ENCODE measurements at regions not wholly inside any gene's neighbourhood (a gene's known extent, or its start where the extent isn't known, plus 50 kb on each side); places are given as distances from the start of the nearest gene placed in this dataset.
"Not testable (repeated sequence)": the region's sequence is repeated elsewhere in the genome, so short reads cannot be mapped to it uniquely, and the experiment has no call there.

DNA sequence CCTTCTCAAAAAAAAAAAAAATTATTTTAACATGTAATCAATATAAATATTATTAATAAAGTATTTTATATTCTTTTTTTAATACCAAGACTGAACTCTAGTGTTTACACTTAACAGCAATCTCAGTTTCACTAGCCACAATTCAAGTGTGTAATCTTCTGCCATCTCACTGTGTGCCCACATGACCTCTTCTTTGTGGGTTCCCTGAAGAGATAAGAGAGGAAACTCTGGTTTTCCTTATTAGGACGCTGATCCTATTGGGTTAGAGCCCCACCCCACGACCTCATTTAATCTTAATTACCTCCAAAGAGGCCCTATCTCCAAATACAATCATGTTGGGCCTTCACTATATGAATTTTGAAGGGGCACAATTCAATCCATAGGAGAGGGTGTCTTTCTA, 177.6 kb downstream of the STK31 start:
- DNase-seq (ENCODE audit: low read depth in 2 of 3, low spot score in 2 of 3): no peak

DNA sequence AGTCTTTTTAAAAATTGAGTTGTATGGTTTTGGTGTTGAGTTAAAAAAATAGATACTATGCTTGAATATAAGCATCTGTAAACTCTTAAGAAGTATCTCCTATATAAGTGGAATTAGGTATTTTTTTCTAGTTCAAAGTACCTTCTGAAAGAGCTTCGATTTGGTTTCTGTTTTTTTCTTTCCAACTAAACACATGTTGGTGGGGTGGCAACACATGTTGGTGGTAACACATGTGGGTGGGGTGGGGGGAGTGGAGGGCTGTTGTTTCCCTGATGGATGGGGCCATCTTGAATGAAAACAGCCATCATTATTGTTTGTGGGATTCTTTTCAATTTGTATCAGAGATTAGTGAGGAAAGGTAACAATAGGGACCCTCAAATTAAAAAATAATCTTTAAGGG, 178.9 kb downstream of the STK31 start:
- no peak for DNase-seq (ENCODE audit: low read depth in 2 of 3, low spot score in 2 of 3)

DNA sequence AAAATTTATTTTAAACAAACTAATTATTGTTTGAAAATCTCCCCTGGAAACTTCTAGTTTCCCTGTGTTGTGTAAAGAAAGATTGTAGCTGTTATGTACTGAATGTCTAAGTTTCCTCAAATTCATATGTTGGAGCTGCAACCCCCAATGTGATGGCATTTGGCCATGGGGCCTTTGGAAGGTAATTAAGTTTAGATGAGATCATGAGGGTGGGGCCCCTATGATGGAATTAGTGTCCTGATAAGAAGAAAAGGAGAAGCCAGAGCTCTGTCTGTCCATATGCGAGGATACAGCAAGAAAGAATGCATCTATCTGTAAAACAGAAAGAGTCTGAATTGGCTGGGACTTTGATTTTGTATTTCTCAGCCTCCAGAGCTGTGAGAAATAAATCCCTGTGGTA, 179.5 kb downstream of the STK31 start:
- no peak for DNase-seq (ENCODE audit: low read depth in 2 of 3, low spot score in 2 of 3)

DNA sequence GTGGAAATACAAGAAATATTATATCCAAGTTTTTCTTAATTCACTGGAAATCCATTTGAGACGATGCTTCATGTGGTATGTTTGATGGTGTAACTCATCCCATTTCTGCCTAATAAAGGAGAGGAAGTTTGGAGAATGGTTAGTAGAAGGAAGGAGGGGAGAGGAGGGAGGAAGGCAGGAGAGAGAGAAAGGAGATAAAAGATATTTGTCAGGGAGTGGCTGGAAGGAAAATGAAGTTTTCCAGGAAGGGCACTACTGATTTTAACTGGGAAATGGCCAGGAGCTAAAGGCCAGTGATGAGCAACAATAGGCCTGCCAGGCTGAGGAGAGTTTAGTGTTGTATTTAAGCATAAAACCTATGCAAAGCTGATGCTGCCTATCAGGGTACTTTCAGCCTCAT, 182.0 kb downstream of the STK31 start:
- DNase-seq (ENCODE audit: low read depth in 2 of 3, low spot score in 2 of 3): no peak

DNA sequence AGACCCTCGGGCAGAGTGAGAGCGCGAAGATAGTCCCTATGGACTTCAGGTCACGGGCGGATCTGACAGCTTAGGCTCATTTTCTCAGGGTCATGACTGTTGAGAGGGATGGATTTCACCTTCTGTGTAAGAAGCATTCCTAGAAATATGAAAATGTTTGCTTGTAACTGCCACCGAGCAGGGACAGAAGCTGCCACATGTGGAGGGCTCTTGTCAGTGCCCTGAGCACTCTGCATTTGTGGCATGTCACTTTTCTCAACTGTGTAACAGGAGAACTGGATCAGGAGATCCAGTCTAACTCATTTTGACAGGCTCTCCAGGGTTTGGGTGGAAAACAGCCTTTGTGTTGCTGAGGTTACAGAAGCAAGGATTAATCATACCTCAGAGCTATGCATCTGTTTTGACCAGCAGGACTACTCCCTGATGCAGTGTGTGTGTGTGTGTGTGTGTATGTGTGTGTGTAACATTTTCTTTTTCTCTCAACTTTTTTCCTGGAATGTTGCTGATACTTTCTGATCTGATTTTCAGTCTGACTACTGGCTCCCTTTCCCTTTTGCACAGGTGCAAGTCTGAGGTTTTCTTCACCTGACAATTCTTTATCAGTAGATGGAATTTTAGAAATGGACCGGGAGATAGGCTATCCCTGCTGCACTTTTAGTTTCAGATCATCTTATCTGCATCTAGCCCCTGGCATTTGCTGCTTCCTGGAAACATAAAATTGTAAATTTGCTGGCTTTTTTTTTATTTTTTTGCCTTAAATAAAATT, 183.3 kb downstream of the STK31 start:
- DNase-seq (ENCODE audit: low read depth in 2 of 3, low spot score in 2 of 3): peak in 1 of 3 donors; percentile 16

DNA sequence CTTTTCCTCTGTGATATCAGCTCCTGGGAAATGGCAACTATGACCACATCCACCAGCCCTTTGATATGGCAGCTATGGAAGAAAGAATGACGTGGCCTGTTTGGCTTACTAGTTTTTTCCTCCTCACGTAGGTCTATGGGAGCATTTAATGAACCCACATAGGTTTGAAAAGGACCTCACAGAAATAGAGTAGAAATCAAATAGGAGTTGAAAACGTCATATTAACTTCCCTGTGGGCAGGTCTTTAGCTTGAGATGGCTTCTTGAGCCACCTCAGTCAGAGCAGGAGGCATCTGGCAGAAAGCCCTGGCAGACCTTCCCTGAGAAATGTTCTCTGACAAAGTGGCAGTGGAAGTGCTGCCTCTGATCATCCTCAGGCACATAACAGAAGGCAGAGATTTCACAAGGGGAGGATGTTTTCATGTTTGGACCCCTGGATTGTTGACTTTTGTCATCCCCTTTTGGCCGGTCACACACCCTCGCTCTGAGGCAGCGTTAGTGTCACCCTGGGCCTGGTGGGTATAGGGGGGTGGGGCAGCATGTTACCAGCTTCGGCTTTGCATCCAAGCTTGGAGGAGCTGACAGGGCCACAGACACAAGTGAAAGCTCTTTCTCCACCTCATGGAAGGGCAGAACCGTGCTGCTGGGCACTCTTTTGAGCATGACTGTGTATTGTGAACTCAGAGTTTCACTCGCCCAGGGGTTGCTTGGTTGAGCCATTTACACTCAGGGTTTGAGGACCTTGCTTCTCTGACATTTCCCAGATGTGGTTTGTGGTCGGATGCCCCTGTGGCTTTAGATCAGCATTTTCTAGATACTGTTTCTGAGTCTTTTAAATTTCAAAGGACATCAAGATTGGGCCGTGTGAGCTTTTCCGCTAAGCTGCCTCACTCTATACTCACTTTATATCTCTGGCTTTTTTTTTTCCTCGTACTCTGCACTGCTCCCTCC, 184.2 kb downstream of the STK31 start:
- peak in 2 of 3 donors; percentile 52 to 81 for DNase-seq (ENCODE audit: low read depth in 2 of 3, low spot score in 2 of 3)

DNA sequence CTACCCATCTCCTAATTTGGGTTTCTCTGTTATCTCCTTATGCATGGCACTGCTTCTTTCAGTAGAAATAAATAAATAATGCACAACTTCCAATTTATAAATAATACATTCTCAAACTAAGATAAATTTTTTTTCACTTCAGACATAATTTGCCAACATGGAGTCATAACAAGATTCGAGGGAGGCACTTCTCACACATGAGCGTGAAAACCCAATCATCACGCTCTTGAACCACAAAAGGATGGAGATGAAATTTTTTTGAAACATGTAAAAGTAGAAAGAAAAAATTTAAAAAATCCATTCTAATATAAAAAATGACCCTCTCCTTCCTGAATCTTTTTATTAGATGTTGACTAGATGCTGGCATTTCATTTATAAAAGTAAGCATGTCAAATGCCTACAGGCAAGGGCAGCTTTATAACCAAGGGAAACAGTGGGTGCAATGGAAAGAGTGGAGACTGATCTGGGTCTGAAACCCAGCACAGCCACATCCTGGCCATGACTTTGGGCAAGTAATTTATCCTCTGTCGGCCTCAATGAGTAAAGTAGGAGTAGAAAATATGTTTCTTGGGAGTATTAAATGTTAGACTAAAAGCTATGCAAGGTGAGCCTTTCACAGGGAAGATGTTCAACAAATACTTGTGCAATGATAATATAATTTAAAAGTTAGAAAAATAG, 185.0 kb downstream of the STK31 start:
- DNase-seq (ENCODE audit: low read depth in 2 of 3, low spot score in 2 of 3): no peak

DNA sequence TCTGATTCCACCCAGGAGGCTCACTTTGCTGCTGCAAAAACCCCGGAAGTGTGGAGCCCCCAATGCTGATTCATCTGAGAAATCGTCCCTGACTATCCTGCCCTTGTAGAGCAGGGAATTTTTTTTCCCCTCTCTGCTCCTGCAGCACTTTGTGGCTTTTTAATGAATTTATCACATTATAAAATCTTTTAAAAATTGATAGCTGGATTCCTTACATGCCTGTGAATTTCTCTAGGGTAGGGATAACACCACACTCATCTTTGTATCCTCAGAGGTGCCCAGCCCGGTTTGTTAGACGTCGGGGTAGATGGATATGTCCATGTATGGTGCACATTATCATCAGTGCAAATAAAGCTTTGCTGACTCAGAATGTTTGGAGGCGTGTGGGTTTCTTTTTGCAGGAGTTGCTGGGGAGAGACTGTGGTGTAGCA, 185.7 kb downstream of the STK31 start:
- peak in 1 of 3 donors; percentile 14 for DNase-seq (ENCODE audit: low read depth in 2 of 3, low spot score in 2 of 3)

DNA sequence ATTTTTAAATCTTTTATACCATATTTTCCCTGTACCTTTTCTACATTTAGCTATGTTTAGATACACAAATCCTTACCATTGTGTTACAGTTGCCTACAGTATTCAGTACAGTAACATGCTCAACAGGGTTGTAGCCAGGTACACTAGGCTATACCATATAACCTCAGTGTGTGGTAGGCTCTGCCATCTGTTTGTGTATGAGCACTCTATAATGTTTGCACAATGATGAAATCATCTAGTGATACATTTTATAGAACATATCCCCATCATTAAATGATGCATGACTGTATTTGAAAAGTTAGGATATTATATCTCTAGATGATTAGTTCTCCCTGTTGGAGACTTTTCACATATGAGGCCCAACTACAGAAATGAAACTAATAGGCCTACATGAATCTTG, 188.6 kb downstream of the STK31 start:
- no peak for DNase-seq (ENCODE audit: low read depth in 2 of 3, low spot score in 2 of 3)

DNA sequence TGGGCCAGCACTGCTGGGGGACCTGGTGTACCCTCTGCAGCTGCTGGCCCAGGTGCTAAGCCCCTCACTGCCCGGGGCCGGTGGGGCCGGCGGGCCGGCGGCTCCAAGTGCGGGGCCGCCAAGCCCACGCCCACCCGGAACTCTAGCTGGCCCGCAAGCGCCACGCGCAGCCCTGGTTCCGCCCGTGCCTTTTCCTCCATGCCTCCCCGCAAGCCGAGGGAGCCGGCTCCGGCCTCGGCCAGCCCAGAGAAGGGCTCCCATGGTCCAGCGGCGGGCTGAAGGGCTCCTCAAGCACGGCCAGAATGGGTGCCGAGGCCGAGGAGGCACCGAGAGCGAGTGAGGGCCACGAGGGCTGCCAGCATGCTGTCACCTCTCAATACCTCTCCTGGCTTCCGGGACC, 194.9 kb downstream of the STK31 start:
- DNase-seq (ENCODE audit: low read depth in 2 of 3, low spot score in 2 of 3): not testable (repeated sequence)

DNA sequence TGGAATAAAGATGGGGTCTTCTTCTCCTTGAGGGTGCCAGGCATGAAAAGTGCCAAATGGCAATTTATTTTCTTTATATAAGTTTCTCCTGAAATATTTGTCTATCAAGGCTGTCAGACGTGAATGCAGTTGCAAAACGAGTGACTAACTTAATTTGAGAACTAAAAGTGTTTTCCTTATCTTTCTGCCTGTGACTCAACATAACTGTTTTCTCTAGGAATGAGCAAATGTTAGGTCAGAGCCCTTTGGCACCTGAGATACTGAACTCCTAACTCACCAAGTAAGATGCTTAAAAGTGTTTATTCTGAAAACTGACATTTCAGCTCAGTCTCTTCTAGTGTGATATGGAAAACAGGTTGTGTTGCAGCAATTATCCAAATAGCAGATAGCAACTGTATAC, 197.0 kb downstream of the STK31 start:
- no peak for DNase-seq (ENCODE audit: low read depth in 2 of 3, low spot score in 2 of 3)

DNA sequence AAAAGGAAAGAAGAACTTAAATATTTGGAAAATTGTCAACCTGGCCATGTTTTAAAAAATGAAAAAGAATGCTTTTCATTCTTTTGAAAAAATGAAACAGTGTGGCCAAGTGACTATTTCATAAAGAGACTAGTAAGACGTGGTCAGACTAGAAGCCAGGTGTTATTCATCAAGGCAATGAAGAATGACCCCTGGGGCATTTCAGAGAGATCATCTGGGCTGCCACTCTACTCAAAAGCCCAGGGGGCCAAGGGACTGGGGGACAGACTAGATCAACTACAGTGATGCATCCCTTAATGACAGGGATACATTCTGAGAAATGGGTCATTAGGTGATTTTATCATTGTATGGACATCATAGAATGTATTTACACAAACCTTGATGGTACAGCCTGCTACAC, 199.4 kb downstream of the STK31 start:
- no peak for DNase-seq (ENCODE audit: low read depth in 2 of 3, low spot score in 2 of 3)

DNA sequence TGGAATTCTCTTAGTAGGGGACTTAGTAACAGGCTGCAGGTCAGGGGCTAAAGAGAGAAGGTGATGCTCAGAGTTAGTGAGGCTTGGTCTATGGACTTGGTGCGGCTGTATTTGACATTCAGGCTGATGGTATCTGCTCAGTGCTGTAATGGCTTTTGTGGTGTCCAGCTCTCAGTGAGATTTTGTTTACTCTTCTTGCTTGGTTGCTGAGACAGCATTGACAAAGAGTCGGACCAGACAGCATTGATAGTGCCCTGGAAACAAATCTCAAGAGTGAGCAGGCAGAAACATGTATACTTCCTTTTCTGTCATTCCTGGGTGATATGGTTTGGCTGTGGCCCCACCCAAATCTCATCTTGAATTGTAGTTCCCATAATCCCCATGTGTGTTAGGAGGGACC, 202.0 kb downstream of the STK31 start:
- no peak for DNase-seq (ENCODE audit: low read depth in 2 of 3, low spot score in 2 of 3)

DNA sequence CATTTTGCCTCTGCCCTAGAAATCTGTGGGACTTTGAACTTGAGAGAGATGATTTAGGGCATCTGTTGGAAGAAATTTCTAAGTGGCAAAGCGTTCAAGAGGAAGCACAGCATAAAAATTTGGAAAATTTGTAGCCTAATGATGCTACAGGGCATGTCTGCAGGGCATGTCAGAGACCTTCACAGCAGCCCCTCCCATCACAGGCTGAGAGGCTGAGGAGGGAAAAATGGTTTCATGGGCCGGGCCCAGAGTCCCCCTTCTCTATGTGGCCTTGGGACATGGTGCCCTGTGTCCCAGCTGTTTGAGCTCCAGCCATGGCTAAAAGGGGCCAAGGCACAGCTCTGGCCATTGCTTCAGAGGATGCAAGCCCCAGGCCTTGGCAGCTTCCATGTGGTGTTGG, 203.0 kb downstream of the STK31 start:
- no peak for DNase-seq (ENCODE audit: low read depth in 2 of 3, low spot score in 2 of 3)

DNA sequence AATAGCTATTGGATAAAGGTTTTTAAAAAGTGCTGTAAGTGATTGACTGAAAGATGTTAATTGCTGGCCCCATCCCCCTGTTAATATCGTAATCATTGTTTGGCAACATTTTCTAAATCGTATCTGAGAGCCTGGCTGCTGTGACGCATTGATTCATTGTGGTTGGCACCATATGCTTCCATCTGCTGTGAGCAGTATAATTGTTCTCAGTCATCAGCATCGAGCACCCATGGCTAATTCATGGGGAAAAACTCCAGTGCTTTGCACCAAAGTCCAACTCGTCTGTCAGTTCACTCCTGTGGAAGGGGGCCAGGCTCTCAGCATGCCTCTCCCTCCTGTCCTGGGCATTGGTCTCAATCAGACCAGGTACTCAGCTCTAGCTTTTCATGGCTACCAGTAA, 205.2 kb downstream of the STK31 start:
- no peak for DNase-seq (ENCODE audit: low read depth in 2 of 3, low spot score in 2 of 3)

DNA sequence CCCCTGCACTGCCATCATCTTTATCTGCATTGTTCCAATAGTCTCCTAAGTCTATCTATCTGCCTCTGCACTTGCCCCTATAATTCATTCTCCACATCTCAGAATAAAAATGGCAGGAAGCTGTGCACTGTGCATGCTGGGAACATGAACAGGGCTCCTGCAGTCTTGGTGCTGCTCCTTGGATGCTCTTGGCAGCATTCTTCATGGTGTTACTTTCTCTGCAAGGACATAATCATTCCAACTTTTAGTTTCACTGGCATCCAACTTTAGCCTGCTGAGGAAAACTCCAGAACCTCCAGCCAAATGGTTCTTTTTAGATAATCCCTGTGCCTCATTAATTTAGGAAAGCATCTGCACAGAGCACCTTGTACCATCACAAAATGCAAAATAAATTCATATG, 208.3 kb downstream of the STK31 start:
- DNase-seq (ENCODE audit: low read depth in 2 of 3, low spot score in 2 of 3): no peak

DNA sequence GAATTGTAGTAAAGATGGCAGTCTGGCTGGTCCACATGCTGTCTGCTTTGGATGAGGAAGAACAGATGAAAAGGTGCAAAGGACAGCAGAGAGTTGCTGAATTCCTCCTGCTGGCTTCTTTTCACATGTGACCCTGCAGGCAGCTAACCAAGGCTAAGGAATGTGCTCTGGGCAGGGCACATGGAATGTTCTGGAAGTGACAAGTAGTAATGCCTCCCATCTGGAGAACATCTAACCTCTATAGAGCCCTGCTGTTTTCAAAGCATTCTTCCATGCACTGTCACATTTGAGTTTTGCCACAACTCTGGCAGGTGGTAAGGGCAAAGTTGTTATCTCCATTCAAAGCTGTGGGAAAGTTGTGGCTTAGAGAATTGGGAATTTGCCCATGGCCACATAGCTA, 208.8 kb downstream of the STK31 start:
- no peak for DNase-seq (ENCODE audit: low read depth in 2 of 3, low spot score in 2 of 3)

DNA sequence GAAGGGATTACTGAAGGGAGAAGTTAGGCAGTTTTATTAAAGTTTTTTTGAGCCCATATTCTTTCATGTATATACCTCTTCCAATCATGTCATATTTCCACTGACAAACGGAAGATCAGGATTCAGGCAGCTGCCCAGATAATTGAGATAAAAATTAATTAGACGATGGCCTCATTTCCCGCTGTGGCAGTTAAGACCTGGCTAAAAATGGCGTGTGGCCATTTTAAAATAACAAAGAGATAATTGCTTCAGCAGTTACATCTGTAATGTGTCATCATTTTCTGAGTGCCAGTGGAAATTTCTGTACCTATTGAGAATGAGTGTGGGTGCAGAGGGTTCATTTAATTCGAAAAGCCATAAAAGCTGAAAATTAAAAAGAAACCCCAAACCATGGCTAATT, 215.1 kb downstream of the STK31 start:
- no peak for DNase-seq (ENCODE audit: low read depth in 2 of 3, low spot score in 2 of 3)

DNA sequence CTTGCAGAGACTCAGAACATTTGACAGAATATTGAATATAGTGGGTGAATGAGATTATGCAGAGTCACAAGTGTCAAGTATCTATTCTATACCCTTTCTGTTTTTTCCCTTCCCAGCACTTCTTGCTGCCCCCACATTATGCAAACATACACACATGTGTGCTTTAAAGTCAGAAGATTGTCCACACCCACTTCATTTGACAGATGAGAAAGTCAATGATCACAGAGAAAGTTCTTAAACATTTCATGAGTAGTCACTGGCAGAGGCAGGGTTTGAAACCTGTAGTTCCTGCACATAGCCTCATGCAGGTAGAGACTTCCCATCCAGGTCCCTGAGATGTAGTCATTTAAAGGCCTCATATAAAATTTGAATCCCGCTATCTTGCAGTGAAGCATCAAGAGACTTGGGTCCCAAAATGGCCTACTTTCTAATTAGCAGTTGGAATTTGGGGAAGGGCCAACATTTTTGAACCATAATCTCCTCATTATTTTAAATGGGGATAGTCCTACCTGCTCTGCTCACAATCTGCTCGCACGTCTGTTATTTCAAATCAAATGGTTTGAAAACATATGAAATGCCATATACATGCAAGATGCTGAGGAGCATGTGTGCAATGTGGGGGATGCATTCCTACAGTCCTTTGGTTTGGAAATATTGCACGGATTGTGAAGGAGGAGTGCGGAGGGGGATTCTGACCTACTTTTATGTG, 217.8 kb downstream of the STK31 start:
- no peak for DNase-seq (ENCODE audit: low read depth in 2 of 3, low spot score in 2 of 3)

DNA sequence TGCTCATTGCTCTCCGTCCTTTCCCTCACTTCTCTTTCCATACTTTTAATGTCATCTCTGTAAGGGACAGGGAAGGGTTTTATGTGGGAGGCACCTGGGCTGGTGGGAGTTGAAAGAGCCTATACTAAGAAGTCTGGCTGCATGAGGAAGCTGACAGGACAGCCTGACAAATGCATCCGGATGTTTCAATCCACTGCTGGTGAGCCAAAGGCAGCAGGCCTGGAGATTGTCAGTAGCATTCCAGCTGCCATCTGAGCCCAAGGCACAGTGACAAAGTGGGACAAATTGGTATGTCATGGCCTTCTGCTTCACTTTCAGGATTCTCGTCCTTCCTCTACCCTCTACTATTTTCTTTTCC, 218.4 kb downstream of the STK31 start:
- no peak for DNase-seq (ENCODE audit: low read depth in 2 of 3, low spot score in 2 of 3)

DNA sequence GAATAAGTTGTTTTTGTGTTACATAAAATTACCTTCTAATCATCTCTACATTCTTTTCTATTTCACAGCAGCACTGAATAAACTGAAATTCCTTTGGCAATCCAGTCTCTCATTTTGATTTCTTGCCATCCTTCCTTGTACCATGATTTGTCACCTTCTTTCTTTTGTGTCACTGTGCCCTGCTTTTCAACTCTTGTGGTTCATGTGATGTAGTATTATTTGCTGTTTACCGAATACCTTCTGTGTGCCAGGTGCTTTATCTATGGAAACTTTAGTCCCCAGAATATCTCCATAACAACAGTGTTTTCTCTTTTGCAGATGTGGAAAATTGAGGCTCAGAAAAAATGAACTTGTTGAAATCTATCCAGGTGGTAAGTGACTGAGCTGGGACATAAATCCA, 220.3 kb downstream of the STK31 start:
- DNase-seq (ENCODE audit: low read depth in 2 of 3, low spot score in 2 of 3): no peak

All from hematopoietic multipotent progenitor cell (in vitro differentiated cells).